IPS-20b (cell line): ENCODE measurements at regions not wholly inside any gene's neighbourhood (a gene's known extent, or its start where the extent isn't known, plus 50 kb on each side); places are given as distances from the start of the nearest gene placed in this dataset.
"Not testable (repeated sequence)": the region's sequence is repeated elsewhere in the genome, so short reads cannot be mapped to it uniquely, and the experiment has no call there.

ENCODE experiments used
- H3K27ac ChIP-seq: one replicate; pipeline ENCODE4 v1.5.1; 2013; ENCODE audit warnings: low read length
- H3K27me3 ChIP-seq: 2 replicates; pipeline ENCODE4 v1.6.1; 2013; ENCODE audit warnings: mild to moderate bottlenecking, low read length, inconsistent platforms; ENCODE audit not compliant: insufficient read depth
- H3K36me3 ChIP-seq: 2 replicates; pipeline ENCODE4 v1.6.1; 2013; ENCODE audit warnings: low read depth, mild to moderate bottlenecking, inconsistent platforms, low read length, moderate library complexity; ENCODE audit not compliant: insufficient read depth
- H3K4me1 ChIP-seq: 2 replicates; pipeline ENCODE4 v1.6.1; 2013; ENCODE audit warnings: mild to moderate bottlenecking, control low read depth, inconsistent platforms, low read length, moderate library complexity; ENCODE audit not compliant: insufficient read depth
- H3K4me3 ChIP-seq: 2 replicates; pipeline ENCODE4 v1.5.1; 2013; ENCODE audit warnings: mild to moderate bottlenecking, low read length, inconsistent platforms
- H3K9ac ChIP-seq: 2 replicates; pipeline ENCODE4 v1.6.1; 2013; ENCODE audit warnings: low read depth, mild to moderate bottlenecking, inconsistent platforms, low read length, moderate library complexity
- H3K9me3 ChIP-seq: 2 replicates; pipeline ENCODE4 v1.6.1; 2013; ENCODE audit warnings: mild to moderate bottlenecking, low read depth, low read length, inconsistent platforms; ENCODE audit not compliant: insufficient read depth

DNA sequence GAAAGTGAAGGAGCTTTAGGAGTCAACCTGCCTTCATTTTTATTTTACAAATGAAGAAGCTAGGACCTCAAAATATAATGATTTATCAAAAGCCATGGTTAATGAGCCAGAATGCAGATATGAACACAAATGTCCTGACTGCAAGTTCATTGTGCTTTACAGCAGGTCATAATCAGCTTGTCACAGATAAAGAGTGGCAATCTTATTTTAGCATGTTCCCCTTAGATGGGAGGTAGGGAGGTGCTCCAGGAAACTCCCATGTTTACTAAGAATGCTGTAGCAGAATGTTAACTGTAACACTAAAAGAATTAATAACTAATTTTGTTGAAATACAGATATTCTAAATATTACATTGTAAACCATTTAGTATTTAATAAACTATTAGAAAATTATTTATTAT is 165.0 kb upstream of the FOLH1 start:
- not testable (repeated sequence) for H3K9ac ChIP-seq, H3K4me1 ChIP-seq, H3K36me3 ChIP-seq, H3K9me3 ChIP-seq, H3K27me3 ChIP-seq, H3K27ac ChIP-seq, H3K4me3 ChIP-seq

- not testable (repeated sequence) for H3K27me3 ChIP-seq, H3K9ac ChIP-seq, H3K36me3 ChIP-seq, H3K27ac ChIP-seq, H3K4me3 ChIP-seq, H3K9me3 ChIP-seq, H3K4me1 ChIP-seq
Observed at GRCh38 chr11:49372137-49372536, 163.7 kb upstream of the FOLH1 start.

GRCh38 chr11:49368556-49368955 is 160.2 kb upstream of the FOLH1 start:
- not testable (repeated sequence) for H3K4me3 ChIP-seq, H3K27me3 ChIP-seq, H3K27ac ChIP-seq, H3K9me3 ChIP-seq, H3K36me3 ChIP-seq, H3K4me1 ChIP-seq, H3K9ac ChIP-seq

GRCh38 chr11:49365375-49365774 is 157.0 kb upstream of the FOLH1 start:
- not testable (repeated sequence) for H3K9ac ChIP-seq, H3K36me3 ChIP-seq, H3K27me3 ChIP-seq, H3K4me3 ChIP-seq, H3K27ac ChIP-seq, H3K9me3 ChIP-seq, H3K4me1 ChIP-seq

DNA sequence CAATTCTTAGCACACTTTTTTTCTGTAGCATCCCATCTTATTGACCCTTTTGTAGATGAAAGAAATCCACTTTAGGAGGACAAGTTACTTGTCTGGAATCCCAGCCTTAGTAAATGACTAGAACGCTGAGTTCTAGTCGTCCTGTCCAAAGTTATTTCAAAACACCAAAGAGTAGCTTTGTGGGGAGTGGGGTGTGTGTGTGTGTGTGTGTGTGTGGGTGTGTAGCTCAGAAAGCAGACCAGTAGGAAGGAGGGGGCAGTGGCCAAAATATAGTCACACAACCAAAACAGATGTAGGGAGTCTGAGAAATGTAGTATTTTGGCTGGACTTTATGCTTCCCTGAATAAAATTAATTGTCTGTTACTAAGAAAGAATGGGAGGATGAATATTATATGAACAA is 154.6 kb upstream of the FOLH1 start:
- not testable (repeated sequence) for H3K9me3 ChIP-seq, H3K27ac ChIP-seq, H3K36me3 ChIP-seq, H3K27me3 ChIP-seq, H3K4me3 ChIP-seq, H3K4me1 ChIP-seq, H3K9ac ChIP-seq

- not testable (repeated sequence) for H3K27me3 ChIP-seq, H3K9me3 ChIP-seq, H3K4me3 ChIP-seq, H3K4me1 ChIP-seq, H3K9ac ChIP-seq, H3K36me3 ChIP-seq, H3K27ac ChIP-seq
Observed at GRCh38 chr11:49354536-49354935, 146.1 kb upstream of the FOLH1 start.

- H3K36me3 ChIP-seq, H3K9me3 ChIP-seq, H3K9ac ChIP-seq, H3K4me3 ChIP-seq, H3K4me1 ChIP-seq, H3K27ac ChIP-seq, H3K27me3 ChIP-seq: not testable (repeated sequence)
Observed at GRCh38 chr11:49352868-49353267, 144.5 kb upstream of the FOLH1 start.

- H3K9me3 ChIP-seq, H3K27ac ChIP-seq, H3K9ac ChIP-seq, H3K27me3 ChIP-seq, H3K36me3 ChIP-seq, H3K4me1 ChIP-seq, H3K4me3 ChIP-seq: not testable (repeated sequence)
Observed at GRCh38 chr11:49346627-49347026, 138.2 kb upstream of the FOLH1 start.

GRCh38 chr11:49328485-49329186 is 120.2 kb upstream of the FOLH1 start:
- peaks cover 12% of the 10 kb centered on the region; the same call in 1 of the 2 replicates for H3K4me1 ChIP-seq
- H3K36me3 ChIP-seq, H3K9me3 ChIP-seq, H3K4me3 ChIP-seq, H3K27me3 ChIP-seq, H3K9ac ChIP-seq, H3K27ac ChIP-seq: not testable (repeated sequence)

DNA sequence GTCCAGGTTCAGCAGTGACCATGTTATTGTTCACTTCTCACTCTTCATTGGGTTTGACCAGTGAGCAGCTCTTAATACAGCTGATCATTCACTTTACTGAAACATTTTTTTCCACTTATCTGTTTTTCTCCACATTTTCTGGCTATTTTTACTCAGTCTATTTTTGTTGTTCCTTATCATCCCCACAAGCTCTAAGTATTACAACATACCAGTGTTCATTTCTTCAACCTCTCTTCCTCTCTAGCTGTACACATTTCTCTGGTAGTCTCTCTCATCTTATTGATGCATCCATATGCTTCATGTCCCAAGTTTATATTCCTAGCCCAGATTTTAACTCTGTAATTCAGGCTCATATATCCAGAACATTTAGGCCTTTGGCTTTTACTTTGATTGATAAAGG is 119.4 kb upstream of the FOLH1 start:
- H3K9me3 ChIP-seq, H3K4me3 ChIP-seq, H3K27ac ChIP-seq, H3K36me3 ChIP-seq, H3K27me3 ChIP-seq, H3K9ac ChIP-seq: not testable (repeated sequence)
- peaks cover 12% of the 10 kb centered on the region; the same call in 1 of the 2 replicates for H3K4me1 ChIP-seq

DNA sequence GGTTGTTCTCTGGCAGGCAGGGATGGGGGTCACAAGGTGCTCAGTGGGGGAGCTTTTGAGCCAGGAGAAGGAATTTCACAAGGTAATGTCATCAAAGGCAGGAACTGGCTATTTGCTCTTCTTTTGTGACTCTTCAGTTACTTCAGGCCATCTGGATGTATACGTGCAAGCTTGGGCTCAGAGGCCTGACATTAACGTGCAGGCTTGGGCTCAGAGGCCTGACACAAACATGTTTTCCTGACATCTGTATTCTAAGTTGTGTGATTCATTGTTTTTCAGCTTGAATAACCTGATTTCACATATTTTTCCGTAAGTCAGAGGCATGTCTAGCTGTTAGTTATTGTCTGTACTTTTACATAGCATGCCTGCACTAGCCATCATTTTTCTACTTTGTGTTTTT is 118.2 kb upstream of the FOLH1 start:
- H3K36me3 ChIP-seq, H3K27ac ChIP-seq, H3K4me3 ChIP-seq, H3K27me3 ChIP-seq, H3K9ac ChIP-seq, H3K9me3 ChIP-seq: not testable (repeated sequence)
- H3K4me1 ChIP-seq: peaks cover 12% of the 10 kb centered on the region; the same call in 1 of the 2 replicates

DNA sequence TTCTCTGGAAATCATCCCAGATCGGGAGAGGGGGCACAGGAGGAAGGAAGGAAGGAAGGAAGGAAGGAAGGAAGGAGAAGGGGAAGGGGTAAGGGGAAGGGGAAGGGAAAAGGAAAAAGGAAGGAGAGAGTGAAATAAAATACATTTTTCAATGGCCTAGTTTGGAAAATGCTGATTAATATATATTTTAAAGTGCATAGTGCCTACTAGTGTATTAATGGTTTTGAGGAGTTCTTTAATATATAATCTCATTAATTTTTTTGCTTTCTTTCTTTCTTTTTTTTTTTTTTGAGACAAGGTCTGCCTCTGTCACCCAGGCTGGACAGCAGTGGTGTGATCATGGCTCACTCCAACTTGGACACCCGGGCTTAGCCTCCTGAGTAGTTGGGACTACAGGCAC is 107.8 kb upstream of the FOLH1 start:
- Histone ChIP-seq H3K9me3 (no peaks in the 10 kb centered on the region), H3K9ac (no peak overlapping the region), H3K27ac (no peak overlapping the region), H3K4me3 (no peak overlapping the region), H3K4me1 (no peaks in the 10 kb centered on the region), H3K36me3 (no peaks in the 10 kb centered on the region), H3K27me3 (no peaks in the 10 kb centered on the region)

DNA sequence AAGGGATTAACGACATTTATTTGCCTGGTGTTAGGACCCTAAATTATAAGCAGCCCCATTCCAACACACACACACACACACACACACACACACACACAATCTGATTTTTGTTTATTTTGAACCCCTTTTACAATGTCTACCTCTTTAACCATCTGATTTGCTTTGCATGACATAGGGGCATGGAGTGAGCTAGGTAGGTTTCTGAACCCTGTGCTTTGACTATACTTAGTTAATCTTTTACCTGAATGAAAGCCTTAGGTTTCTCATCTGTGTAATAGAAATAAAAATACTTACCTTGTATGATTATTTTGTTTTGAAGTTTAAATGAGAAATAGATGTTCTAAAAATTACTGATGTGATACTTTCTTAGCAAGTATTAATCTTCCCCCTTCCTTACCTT is 94.7 kb upstream of the FOLH1 start:
- Histone ChIP-seq H3K36me3 (no peaks in the 10 kb centered on the region), H3K9me3 (no peaks in the 10 kb centered on the region), H3K9ac (no peak overlapping the region), H3K4me3 (no peak overlapping the region), H3K4me1 (peaks cover 11% of the 10 kb centered on the region; the same call in 1 of the 2 replicates), H3K27me3 (no peaks in the 10 kb centered on the region), H3K27ac (no peak overlapping the region)
